Inflammatory macrophage treated with lipopolysaccharide for 1 hour (primary cell): ENCODE measurements at regions not wholly inside any gene's neighbourhood (a gene's known extent, or its start where the extent isn't known, plus 50 kb on each side); places are given as distances from the start of the nearest gene placed in this dataset.
"Not testable (repeated sequence)": the region's sequence is repeated elsewhere in the genome, so short reads cannot be mapped to it uniquely, and the experiment has no call there.

Source experiments
- DNase-seq, 2 donors: peaks; one replicate each; pipeline ENCODE4 v3.0.0-alpha.2; 2020 to 2022

DNA sequence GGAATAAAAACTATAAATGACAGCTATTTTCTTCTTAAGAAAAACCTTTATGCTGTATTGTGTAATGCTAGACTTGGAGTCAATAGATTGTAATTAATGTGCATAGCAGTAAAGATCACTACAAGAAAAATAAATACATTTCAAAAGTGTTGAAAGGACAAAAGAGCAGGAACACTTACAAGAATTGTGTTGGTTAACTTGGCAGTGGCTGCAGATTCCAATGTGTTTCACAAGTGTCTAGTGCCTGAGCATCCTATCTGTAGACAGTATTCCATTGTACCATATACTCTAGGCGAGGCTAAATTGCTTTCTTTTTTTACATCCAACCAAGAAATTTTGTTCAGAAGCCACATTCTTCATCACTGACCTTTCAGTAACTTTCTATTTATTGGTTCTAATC, 924.1 kb downstream of the EPHA7 start:
- no peak for DNase-seq

DNA sequence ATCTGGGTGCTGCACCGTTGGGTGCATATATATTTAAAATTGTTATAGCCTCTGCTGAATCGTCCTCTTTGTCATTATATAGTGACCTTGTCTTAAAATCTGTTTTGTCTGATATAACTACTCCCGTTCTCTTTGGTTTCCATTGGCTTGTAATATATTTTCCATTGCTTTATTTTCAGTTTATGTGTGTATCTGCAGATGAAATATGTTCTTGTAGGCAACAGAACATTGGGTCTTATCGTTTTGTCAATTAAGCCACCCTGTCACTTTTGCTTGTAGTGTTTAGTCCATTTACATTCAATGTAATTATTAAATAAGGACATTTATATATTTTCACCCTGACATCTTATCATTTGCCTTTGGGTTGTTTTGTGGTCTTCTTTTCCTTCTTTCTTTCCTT, 933.9 kb downstream of the EPHA7 start:
- no peak for DNase-seq

DNA sequence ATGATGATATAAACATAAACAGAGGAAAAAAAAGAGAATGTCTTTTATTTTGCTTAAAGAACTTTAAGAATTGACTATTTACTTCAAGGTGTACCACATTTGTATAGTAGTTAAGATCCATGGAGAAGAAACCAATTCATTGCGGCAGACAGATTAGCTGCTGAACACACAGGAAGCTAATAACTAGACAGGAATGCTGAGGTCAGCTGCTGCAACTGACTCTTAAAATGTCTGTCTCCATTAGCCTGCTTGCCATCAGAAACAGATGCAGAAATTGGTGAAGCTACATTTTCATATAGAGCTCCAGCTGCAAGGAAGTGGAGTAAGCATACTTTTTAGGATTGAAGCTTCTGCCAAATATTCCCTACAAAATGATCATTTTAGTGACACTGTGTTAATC, 939.5 kb downstream of the EPHA7 start:
- no peak for DNase-seq

DNA sequence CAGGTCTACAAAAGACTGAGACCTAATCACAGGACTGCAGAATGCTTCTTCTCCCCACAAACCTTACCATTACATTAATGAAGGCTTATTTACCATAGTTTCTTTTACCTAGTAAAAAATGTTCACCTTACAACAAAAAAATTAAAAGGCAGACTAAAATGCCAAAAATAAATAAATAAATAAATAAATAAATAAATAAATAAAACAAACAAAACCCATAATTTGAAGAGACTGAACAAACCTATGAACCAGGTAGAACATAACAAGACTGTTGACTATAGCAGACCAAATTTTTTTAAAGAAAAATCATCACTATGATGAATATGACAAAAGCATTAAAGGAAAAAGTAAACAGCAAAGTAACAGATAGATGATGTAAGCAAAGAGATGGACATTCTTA, 946.3 kb downstream of the EPHA7 start:
- no peak for DNase-seq

DNA sequence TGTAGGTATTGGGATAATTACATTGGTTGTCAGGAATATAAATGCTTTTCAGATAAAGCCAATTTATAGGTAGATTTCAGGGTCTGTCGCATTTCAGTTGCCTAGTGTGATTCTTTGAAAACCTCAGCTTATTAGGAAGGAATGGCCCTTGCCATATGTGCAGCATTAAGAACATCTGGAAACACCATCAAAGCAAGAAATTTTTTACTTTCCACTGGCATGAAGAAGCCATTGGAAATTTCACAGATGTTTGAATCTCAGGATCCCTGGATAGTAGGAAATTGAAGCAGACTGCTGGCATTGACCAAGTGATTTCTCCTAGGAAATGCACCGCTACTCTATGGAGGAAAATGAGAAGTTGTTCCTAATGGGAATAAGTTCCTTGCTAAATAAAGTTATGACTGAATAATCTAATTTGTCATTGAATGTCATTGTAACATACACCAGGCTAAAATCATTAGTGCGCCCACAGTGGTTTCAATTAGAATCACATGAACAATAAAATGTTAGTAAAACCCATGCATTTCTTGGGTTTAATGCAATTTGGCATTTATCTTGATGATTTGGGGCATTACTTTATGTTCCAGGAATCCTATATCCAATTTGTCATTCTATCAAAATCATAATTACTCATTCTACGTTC, 950.1 kb downstream of the EPHA7 start:
- no peak for DNase-seq

DNA sequence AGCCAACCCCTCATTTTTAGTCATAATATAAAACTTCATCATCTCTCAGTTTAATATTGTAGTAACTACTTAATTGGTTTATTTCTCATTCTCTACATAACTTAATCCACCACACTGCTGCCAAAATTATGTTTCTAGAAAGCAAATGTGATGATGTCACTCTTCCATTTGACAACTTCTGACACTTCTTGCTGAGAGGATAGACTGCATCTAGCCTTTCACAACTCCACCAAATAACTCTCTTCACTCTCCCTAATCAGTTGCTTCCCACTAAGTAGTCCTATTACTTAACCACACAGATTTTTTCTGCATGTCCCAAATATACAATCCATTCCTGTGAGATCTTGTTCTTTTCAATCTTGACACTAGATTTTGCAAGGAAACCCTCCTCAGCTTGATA, 951.3 kb downstream of the EPHA7 start:
- no peak for DNase-seq

DNA sequence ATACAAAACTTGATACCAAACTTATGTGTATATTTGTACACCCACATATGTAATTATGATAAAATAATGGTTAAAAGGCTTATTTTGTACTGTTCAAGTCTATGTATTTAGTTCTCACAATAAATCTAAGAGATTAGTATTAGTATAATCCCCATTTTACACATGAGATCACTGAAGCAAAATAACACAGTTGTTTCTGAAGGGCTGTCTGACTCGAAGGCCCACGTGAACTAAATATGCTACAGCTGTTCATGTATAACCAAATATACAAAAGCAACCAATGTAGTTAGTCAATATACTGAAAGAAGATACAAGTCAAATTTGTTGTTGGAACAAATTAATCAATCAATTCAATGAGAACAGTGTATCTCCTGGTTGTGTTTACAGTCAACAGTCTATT, 959.2 kb downstream of the EPHA7 start:
- no peak for DNase-seq

DNA sequence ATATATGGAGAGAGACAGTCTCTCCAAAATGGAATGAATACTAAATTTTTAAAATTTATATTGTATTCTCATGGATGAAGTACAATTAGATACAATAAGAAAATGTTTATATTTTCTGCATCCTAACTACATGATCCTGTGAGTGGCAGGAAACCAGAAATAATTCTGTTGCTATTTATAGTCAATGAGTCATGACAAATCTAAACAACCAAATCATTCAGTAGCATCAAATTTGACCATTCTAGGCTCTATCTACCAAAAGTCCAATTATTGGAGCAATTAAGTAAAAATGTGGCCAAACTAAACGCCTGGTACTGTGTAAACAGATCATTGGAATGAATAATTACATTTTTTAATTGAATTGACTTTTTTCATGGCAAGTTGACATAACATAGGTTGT, 959.8 kb downstream of the EPHA7 start:
- no peak for DNase-seq

DNA sequence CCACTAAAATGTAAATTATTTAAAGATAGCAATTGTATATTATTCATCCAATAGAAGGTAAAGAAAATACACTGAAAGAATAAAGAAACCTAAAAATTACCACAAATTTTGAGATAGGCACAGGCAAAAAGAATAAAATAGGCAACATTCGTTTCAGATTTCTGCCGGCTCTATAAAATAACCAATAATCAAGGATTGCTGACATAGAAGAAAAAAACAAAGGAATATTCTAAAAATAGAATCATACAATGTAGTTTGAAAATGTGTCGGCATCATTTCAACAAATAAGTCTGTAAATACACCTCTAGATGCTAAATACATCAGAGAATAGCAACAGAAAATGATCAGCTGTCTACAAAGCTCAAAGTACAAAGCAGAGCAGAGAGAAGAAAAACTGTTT, 973.3 kb downstream of the EPHA7 start:
- no peak for DNase-seq

DNA sequence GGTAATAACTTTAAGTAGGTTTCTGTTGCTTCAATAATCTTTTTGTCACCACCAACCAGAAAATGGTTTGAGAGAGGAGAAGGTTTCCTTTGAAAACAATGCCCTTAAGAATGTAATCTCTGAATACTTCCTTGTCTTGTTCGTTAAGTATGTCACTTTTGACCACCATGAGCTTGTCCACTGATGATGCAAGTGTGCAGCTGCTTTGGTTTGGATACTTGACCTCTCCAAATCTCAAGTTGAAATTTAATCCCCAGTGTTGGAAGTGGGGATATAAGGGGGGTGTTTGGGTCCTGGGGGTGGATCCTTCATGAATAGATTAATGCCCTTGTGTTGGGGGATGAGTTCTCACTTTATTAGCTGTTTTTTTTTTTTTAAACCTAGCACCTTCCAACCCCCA, 985.4 kb downstream of the EPHA7 start:
- DNase-seq = no peak

DNA sequence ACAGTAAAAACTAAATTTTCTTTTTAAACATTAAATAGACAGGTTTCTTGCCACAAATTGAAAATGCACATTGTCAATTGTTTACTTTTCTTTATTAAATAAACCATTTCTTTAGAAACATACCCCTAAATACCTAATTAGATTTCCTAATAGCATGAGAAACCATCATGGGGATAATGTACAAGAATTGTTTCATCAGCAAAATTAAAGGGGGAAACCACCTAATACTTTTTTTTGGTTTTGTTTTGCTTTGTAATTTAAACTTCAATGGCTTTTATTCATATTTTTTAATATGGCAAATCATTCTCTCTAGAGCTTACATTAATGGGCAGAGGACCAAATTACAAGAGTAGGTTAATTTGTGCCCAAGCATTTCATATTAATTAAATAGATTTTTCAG, 987.9 kb downstream of the EPHA7 start:
- DNase-seq = no peak

DNA sequence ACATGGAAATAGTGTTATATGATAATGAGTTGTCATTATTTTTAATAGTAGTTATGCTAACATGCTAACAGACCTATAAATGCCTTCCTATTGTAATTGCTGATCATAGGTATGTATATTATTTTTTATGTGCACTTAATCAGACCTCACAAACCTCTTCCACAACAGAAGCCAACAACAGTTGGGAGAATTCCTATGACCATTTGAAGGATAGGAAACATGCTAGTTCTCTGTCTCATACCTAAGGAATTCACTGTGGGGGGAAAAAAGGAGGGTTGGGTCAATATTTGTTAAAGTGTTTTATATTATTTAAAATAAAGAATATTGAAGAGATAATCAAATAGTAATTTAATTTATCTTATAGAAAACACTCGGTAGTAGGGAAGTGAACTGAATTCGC, 990.9 kb downstream of the EPHA7 start:
- DNase-seq = no peak

DNA sequence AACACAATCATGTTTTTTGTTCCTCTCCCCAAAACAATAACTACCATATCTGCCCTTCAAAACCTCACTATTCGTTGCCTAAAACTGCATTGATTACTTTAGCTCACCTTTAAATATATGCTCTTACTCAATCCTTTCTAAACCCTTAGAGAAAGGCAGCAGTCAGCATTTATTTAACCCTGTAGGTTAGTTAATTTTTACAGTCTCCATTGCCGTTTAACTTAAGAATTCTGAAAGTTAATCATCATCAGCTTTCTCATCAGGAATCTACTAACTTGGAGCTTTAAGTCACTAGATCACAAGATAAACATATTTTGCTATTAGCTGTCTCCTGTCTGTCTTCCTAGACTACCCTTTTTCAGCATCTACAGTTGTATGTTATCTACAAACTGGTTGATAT, 991.9 kb downstream of the EPHA7 start:
- DNase-seq = no peak

DNA sequence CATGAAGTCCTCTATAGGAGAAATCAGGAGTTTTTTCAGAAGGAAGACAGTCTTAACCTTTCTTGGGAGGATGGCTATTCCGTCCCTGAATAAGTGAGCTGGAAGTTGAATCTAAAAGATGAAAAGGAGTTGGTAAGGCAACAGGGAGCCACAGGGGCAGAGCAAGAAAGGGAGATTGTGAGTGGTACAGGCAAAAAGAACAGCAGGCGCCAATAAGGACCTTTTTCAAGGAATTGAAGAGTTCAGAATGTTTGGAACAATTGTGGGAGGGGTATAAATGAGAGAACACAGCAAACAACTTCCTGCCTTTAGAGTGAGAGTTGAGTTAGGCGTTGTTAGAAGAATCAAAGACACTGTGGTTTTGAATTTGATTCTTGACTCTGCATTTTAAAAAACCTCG, 1003.7 kb downstream of the EPHA7 start:
- no peak for DNase-seq

DNA sequence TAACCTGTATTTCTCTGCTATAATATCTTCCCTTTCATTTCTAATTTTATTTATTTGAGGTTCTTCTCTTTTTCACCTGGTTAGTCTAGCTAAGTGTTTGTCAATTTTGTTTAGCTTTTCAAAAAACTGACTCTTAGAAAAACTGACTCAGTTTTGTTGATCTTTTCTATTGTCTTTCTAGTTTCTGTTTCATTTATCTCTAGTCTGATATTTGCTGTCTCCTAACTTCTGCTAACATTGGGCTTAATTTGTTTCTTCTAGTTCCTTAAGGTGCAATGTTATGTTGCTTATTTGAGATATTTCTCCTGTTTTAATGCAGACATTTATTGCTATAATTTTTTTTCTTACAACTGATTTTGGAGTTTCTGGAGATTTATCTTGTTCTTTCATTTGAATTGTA, 1011.0 kb downstream of the EPHA7 start:
- no peak for DNase-seq

DNA sequence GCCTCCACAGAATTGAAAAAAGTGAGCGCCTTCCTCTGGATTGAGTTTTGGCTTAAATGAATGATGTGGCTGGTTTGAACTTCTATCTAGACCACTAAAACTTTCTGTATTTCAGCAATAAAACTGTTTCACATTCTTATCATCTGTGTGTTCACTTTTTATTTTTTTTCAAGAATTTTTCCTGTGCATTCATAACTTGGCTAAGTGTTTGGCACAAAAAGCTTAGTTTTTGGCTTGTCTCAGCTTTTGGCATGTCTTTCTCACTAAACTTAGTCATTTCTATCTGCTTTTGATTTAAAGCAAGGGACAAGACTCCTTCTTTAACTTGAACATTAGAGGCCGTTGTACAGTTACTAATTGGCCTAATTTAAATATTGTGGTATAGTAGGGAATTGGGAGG, 1015.1 kb downstream of the EPHA7 start:
- DNase-seq = no peak

DNA sequence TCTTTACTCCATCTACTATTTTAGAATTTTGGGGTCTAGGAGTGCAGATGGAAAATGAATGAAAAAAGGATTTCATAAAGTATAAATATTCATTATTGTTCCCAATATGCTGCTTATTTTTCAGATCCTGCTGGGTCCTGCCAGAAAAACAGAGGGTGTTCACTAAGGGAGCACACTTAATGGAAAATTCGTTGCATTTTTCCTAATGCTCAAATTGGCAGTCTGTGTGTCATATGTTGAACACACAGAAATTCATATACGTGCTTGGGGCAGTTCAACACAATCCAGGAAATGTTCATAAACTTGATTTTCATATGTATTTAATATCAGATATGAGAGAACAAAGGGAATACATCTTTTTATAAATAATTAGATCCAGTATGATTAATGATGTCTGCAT, 1019.4 kb downstream of the EPHA7 start:
- DNase-seq = no peak

DNA sequence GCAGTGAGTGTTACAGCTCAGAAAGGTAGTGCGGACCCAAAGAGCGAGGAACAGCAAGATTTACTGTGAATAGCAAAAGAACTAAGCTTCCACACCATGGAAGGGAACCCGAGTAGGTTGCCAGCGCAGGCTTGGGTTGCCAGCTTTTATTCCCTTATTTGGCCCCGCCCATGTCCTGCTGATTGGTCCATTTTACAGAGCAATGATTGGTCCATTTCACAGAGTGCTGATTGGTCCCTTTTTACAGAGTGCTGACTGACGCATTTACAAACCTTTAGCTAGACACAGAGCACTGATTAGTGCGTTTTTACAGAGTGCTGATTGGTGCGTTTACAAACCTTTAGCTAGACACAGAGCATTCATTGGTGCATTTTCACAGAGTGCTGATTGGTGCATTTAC, 1030.7 kb downstream of the EPHA7 start:
- DNase-seq = not testable (repeated sequence)

DNA sequence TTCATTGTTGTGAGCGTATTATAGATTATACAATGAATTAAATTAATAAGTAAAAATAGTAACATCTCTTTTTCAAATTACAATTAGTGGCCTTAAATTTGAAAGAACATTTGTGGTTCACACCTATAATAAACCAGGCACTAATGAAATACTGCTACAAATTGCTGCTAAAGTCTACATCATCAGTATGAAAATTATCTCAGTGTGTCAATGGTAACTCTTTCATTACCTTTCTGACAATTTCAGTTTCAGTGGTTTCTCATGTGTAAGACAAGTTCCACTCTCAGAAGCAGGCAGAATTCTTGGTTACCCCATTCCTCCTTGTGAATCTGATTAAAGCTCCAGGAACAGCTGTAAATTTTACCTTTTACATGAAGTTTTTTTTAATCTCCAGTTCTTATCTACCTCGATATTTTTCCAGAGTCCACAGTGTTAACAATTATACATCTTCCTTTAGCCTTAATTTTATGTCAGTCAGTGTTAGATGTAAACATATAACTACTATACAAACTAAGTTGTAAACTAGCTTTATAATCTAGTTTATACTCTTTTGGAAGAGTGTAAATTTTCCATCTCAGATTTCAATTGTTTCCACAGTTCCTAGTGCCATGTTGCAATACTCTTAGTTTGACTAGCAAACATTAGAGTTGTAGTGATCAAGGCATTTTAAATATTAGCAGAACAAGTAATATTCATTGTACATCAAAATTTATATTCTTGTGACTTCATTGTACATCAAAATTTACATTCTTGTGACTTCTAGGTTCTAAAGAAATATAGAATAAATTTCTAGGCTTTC, 1038.4 kb downstream of the EPHA7 start:
- no peak for DNase-seq

DNA sequence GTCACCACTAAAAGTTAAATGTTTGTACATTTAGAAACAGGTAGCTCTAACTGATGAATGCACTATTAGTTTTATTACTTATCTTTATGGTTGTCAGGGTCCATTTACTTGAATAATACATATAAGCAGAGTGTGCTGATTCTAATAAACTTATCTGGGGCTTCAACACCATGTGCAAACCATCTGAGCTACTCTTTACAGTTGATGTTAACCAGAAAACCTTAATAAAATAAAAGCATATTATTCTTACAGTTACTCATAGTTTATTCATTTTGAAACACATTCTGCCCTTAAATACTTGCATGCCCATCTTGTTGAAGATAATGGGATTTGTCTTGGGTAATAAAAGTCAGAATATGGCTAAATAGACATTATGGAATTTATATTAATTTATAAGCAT, 1042.2 kb downstream of the EPHA7 start:
- DNase-seq = no peak

DNA sequence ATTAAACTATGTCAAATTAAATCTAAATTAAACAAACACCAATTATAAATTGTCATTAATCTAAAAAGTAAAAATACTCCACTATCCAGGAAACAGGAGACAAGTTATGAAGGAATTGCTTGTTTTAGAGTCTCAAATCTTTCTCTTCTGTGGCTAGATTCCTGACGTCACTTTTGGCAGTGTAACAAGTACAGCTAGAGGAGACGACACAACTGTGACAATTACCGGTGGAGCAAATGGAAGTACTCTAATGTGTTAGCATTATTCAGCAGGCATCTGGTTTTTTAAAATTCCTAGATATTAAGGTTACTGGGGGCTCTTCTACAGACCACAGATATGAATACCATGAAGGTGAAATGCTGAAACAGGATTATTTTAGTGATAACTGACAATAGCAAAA, 1042.7 kb downstream of the EPHA7 start:
- no peak for DNase-seq

DNA sequence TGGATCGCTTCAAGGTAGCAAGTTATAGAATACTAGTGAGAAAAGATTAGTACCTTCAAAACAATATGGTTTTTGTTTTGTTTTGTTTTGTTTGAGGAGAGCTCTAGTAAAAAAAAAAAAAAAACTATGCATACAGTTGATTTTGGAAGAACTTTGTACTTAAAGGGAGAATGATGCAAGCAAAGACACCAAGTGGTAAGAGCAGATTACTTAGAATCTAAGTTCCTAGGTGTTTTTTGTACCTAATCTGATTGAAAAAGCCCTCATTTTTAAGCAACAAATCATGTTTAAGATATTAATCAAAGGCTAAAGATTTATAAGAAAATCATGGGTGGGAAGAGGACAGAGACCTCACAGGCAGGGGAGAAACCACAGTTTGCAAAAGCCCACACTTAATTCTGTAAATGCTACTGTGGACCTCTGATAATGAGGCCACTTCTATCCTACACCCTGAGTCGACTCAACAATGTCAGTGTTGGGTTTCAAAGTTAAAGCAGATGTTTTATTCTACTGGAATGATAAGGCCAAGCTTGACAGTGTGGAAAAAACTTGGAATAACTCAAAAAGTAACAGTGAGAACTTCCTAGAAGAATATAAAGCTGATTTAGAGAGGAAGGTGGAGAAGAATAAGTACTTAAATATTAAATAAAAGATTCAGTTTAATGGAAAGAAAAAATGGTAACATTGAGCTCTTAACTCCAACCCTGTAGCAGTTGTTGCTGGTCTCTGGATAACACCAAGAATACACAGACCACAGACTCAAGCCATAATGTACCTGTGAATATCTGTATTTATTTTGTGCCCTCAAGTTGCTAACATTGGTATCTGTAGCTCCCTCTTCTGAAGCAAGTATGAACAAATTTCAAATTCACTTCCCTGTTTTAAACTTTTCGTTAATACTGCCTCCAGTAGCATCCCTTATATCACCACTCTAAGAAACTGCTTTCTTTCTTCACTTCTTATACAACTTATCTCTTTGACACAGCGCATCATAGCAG, 1047.8 kb downstream of the EPHA7 start:
- no peak for DNase-seq

DNA sequence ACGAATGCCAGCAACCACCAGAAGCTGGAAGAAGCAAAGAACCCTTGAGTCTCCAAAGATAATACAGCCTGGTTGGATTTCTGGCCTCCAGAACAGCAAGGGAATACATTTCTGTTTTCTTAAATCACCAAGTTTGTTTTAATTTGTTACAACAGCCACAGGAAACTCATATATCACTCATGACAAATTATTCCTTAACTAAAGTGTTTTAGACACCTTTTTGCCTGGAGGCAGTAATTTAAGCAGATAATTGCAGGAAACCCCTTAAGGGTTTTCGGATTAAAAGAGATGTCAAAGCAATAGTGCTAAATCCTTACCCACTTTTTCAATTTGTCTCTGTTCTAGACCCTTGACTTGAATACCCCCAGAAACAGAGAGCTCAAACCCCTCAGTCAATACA, 1050.0 kb downstream of the EPHA7 start:
- DNase-seq = no peak
